Endothelial cell of umbilical vein (primary cell): ENCODE measurements at regions not wholly inside any gene's neighbourhood (a gene's known extent, or its start where the extent isn't known, plus 50 kb on each side); places are given as distances from the start of the nearest gene placed in this dataset.

ENCODE experiments used
- BruUV-seq: library from RNA; stranded (reverse); fragments of 400-500 nt; replicated peaks from 2 replicates; lab custom pipeline; 2021; lab: Mats Ljungman, UMichigan
- CTCF ChIA-PET: fragments of 300-600, 350-600 bp; sonication (Branson Sonifier 250); formaldehyde crosslinking; loops from one replicate; lab custom pipeline; 2021; ENCODE audit warnings: antibody characterized with exemption, inconsistent platforms; lab: Charles Lee
- POLR2A ChIA-PET: fragments of 300-600, 350-600 bp; sonication (Branson Sonifier 250); formaldehyde crosslinking; loops from one replicate; lab custom pipeline; 2021; ENCODE audit warnings: antibody characterized with exemption, inconsistent platforms; lab: Charles Lee
- DNase-seq: peaks from one replicate; pipeline ENCODE4 v3.0.0-alpha.2; 2011; ENCODE audit warnings: low read depth, low spot score
- FAIRE-seq: peaks from 2 replicates; lab custom pipeline; 2011; peaks lifted over from hg19 to GRCh38; lab: Jason Lieb, UNC
- H2AFZ ChIP-seq: 2 replicates; pipeline ENCODE4 v1.6.0; 2012; ENCODE audit warnings: low read depth, low read length, control low read depth, inconsistent platforms
- H3K27ac ChIP-seq: 2 replicates; pipeline ENCODE4 v1.5.1; 2011; ENCODE audit warnings: low read depth, mild to moderate bottlenecking, control low read depth, low read length, moderate library complexity; ENCODE audit not compliant: insufficient read depth
- H3K27me3 ChIP-seq, 2 experiments: 2 replicates each; pipeline versions ENCODE4 v1.6.0 to v1.6.1; 2011; ENCODE audit warnings: low read length in 2 of 2, mixed read lengths in 1 of 2; ENCODE audit not compliant: control insufficient read depth in 2 of 2, insufficient read depth in 2 of 2
- H3K36me3 ChIP-seq, 2 experiments: 2 replicates in 1 of 2; 3 replicates in 1 of 2; pipeline ENCODE4 v1.5.1; 2011; ENCODE audit warnings: low read length in 2 of 2, mild to moderate bottlenecking in 1 of 2, moderate library complexity in 1 of 2; ENCODE audit not compliant: control insufficient read depth in 2 of 2, insufficient read depth in 2 of 2; ENCODE audit errors: extremely low read depth in 1 of 2
- H3K4me1 ChIP-seq: 3 replicates; pipeline ENCODE4 v1.5.1; 2011; ENCODE audit warnings: mild to moderate bottlenecking, low read length; ENCODE audit not compliant: control insufficient read depth, insufficient read depth; ENCODE audit errors: extremely low read depth
- H3K4me2 ChIP-seq: 2 replicates; pipeline ENCODE4 v1.6.1; 2011; ENCODE audit warnings: low read length, control low read depth, mixed read lengths; ENCODE audit not compliant: insufficient read depth
- H3K4me3 ChIP-seq, 3 experiments: fragments of 200-600 bp in 1 of 3; sonication (generic), shearing (Covaris generic) in 1 of 3; replicated peaks in 1 of 3; 2 replicates each; pipeline ENCODE4 v1.5.1; 2011 to 2016; ENCODE audit warnings: control low read depth in 3 of 3, low read length in 3 of 3, mild to moderate bottlenecking in 2 of 3, inconsistent platforms in 1 of 3, low read depth in 1 of 3, moderate library complexity in 1 of 3; ENCODE audit not compliant: insufficient read depth in 1 of 3
- H3K79me2 ChIP-seq: 2 replicates; pipeline ENCODE4 v1.6.0; 2012; ENCODE audit warnings: low read length, inconsistent platforms; ENCODE audit not compliant: control insufficient read depth, insufficient read depth
- H3K9ac ChIP-seq: replicated peaks from 2 replicates; pipeline ENCODE3; 2011; ENCODE audit warnings: low read length, control low read depth; ENCODE audit not compliant: insufficient read depth; ENCODE audit errors: extremely low read depth
- H3K9me1 ChIP-seq: replicated peaks from 3 replicates; pipeline ENCODE4 v1.6.0; 2011; ENCODE audit warnings: mild to moderate bottlenecking, low read length; ENCODE audit not compliant: control insufficient read depth, insufficient read depth; ENCODE audit errors: extremely low read depth
- H3K9me3 ChIP-seq: replicated peaks from 2 replicates; pipeline ENCODE4 v1.5.1; 2012; ENCODE audit warnings: low read length, inconsistent platforms; ENCODE audit not compliant: control insufficient read depth, insufficient read depth
- H4K20me1 ChIP-seq: replicated peaks from 2 replicates; pipeline ENCODE3; 2011; ENCODE audit warnings: mild to moderate bottlenecking, low read length; ENCODE audit not compliant: control insufficient read depth, insufficient read depth; ENCODE audit errors: extremely low read depth
- CTCF ChIP-seq, 2 donors: IDR thresholded peaks; 1 replicate in 1 of 2; 2 replicates in 1 of 2; pipeline ENCODE4 v1.5.1; 2011; ENCODE audit warnings: low read length in 2 of 2, mild to moderate bottlenecking in 2 of 2, moderate library complexity in 2 of 2, control low read depth in 1 of 2, inconsistent platforms in 1 of 2, low read depth in 1 of 2; ENCODE audit not compliant: insufficient read depth in 1 of 2; ENCODE audit errors: extremely low read depth in 1 of 2
- EZH2 ChIP-seq: IDR thresholded peaks from 2 replicates; pipeline ENCODE4 v1.6.1; 2012; ENCODE audit warnings: borderline replicate concordance, low read depth, mild to moderate bottlenecking, moderate library complexity, low read length, inconsistent platforms; ENCODE audit not compliant: severe bottlenecking
- FOS ChIP-seq: IDR thresholded peaks from 2 replicates; pipeline ENCODE4 v1.6.1; 2011; ENCODE audit warnings: mild to moderate bottlenecking, low read length, moderate library complexity, borderline replicate concordance; ENCODE audit not compliant: insufficient read depth
- GATA2 ChIP-seq: IDR thresholded peaks from 2 replicates; pipeline ENCODE4 v1.7.0; 2011; ENCODE audit warnings: low read depth, mild to moderate bottlenecking, moderate library complexity, mixed read lengths, low read length; ENCODE audit not compliant: insufficient read length, insufficient read depth
- JUN ChIP-seq: IDR thresholded peaks from 2 replicates; pipeline ENCODE4 v1.6.1; 2011; ENCODE audit warnings: borderline replicate concordance, low read depth; ENCODE audit not compliant: insufficient read length, insufficient read depth
- MAX ChIP-seq: IDR thresholded peaks from 2 replicates; pipeline ENCODE4 v1.6.1; 2011; ENCODE audit not compliant: insufficient read depth, insufficient read length
- POLR2A ChIP-seq: IDR thresholded peaks from 2 replicates; pipeline ENCODE4 v1.6.1; 2012; ENCODE audit warnings: low read depth, mild to moderate bottlenecking, control low read depth, low read length
- POLR2AphosphoS5 ChIP-seq: IDR thresholded peaks from 2 replicates; pipeline ENCODE4 v1.6.1; 2012; ENCODE audit warnings: low read depth, mild to moderate bottlenecking, control low read depth, low read length, moderate library complexity; ENCODE audit not compliant: insufficient read depth
- dilution Hi-C: fragments of 300-500 bp; cut with MboI; formaldehyde crosslinking; loops from one replicate; pipeline ENCODE4 v1.15.0; 2019; ENCODE audit warnings: low sequenced_read_pairs; ENCODE audit not compliant: extremely low pct_ligation_motif_present
- intact Hi-C: fragments of 100-400 bp; cut with micrococcal nuclease; formaldehyde crosslinking; loops from one replicate; pipeline ENCODE4 v1.10.0; 2022

GRCh38 chr3:160168246-160168645 is 57.0 kb upstream of the C3orf80 start:
- FAIRE-seq (no peak), DNase-seq (no peak)
- TF ChIP-seq JUN (no peak), POLR2A (no peak), GATA2 (no peak), FOS (no peak), POLR2AphosphoS5 (no peak), MAX (no peak), CTCF (IDR thresholded peaks at IDR 0.05; ENCODE audit: extremely low read depth in 1 of 2, insufficient read depth in 1 of 2, low read depth in 1 of 2, low read length in 2 of 2) (no peak), EZH2 (no peak)
- dilution Hi-C loops (no loop called here), intact Hi-C loops (no loop called here)
- Histone ChIP-seq H3K9me3 (no peaks in the 10 kb centered on the region), H2AFZ (no peak overlapping the region), H3K79me2 (no peaks in the 10 kb centered on the region), H3K4me1 (no peaks in the 10 kb centered on the region), H3K27ac (no peak overlapping the region), H3K36me3 (no peaks in the 10 kb centered on the region), H3K27me3 (no peaks in the 10 kb centered on the region), H3K4me2 (no peak overlapping the region), H3K9ac (no peak overlapping the region), H4K20me1 (no peaks in the 10 kb centered on the region), H3K9me1 (no peaks in the 10 kb centered on the region), H3K4me3 (no peak overlapping the region)
- no TSS peak for BruUV-seq
- ChIA-PET CTCF (interaction anchor here (1.2 kb wide), 1 partner anchor 136 kb away, joined by 3 read pairs; no protein-coding TSS in a partner anchor), POLR2A (no interaction called here)
